Neural progenitor cell (in vitro differentiated cells): ENCODE measurements at regions not wholly inside any gene's neighbourhood (a gene's known extent, or its start where the extent isn't known, plus 50 kb on each side); places are given as distances from the start of the nearest gene placed in this dataset.

Source experiments
- DNase-seq: peaks from one replicate; pipeline ENCODE4 v3.0.0-alpha.2; 2016; ENCODE audit warnings: low spot score
- H2AFZ ChIP-seq: fragments of 200-600 bp; sonication (generic); replicated peaks from 2 replicates; pipeline ENCODE4 v1.6.1; 2016; ENCODE audit warnings: antibody characterized with exemption
- H3F3A ChIP-seq: fragments of 200-600 bp; sonication (generic); 2 replicates; pipeline ENCODE4 v1.6.1; 2016; ENCODE audit warnings: antibody characterized with exemption, low read depth
- H3K27ac ChIP-seq: fragments of 200-600 bp; sonication (generic); 2 replicates; pipeline ENCODE4 v1.5.1; 2016; ENCODE audit warnings: mild to moderate bottlenecking
- H3K27me3 ChIP-seq: fragments of 200-600 bp; sonication (generic); 2 replicates; pipeline ENCODE4 v1.6.1; 2016; ENCODE audit warnings: mild to moderate bottlenecking, moderate library complexity
- H3K36me3 ChIP-seq: fragments of 200-600 bp; sonication (generic); 2 replicates; pipeline ENCODE4 v1.5.1; 2016
- H3K4me1 ChIP-seq: fragments of 200-600 bp; sonication (generic); 2 replicates; pipeline ENCODE4 v1.6.1; 2016; ENCODE audit warnings: mixed run types
- H3K4me2 ChIP-seq: fragments of 200-600 bp; sonication (generic); 2 replicates; pipeline ENCODE4 v1.6.1; 2016
- H3K4me3 ChIP-seq: fragments of 200-600 bp; sonication (generic); 2 replicates; pipeline ENCODE4 v1.5.1; 2016
- H3K79me2 ChIP-seq: fragments of 200-600 bp; sonication (generic); 2 replicates; pipeline ENCODE4 v1.6.1; 2016; ENCODE audit warnings: low read depth
- H3K9ac ChIP-seq: fragments of 200-600 bp; sonication (generic); 2 replicates; pipeline ENCODE4 v1.6.1; 2016
- H3K9me3 ChIP-seq: fragments of 200-600 bp; sonication (generic); 2 replicates; pipeline ENCODE4 v1.5.1; 2016; ENCODE audit warnings: low read depth
- H4K20me1 ChIP-seq: fragments of 200-600 bp; sonication (generic); 2 replicates; pipeline ENCODE4 v1.6.1; 2016; ENCODE audit warnings: low read depth
- H3K27ac Mint-ChIP-seq: 3 replicates; pipeline ENCODE4 v1.8.0; 2021; ENCODE audit warnings: mixed read lengths
- H3K27me3 Mint-ChIP-seq: 2 replicates; pipeline ENCODE4 v1.8.0; 2022; ENCODE audit warnings: low read depth, mild to moderate bottlenecking, inconsistent platforms, moderate library complexity, mixed read lengths; ENCODE audit not compliant: insufficient read depth
- H3K36me3 Mint-ChIP-seq: 3 replicates; pipeline ENCODE4 v1.8.0; 2021; ENCODE audit warnings: mixed read lengths
- H3K4me1 Mint-ChIP-seq: 3 replicates; pipeline ENCODE4 v1.8.0; 2021; ENCODE audit warnings: mixed read lengths
- H3K4me3 Mint-ChIP-seq: 3 replicates; pipeline ENCODE4 v1.8.0; 2021; ENCODE audit warnings: mild to moderate bottlenecking, moderate library complexity, mixed read lengths
- H3K9me3 Mint-ChIP-seq: 3 replicates; pipeline ENCODE4 v1.8.0; 2020; ENCODE audit warnings: mixed read lengths
- CTCF ChIP-seq: fragments of 200-600 bp; sonication (generic); IDR thresholded peaks from 2 replicates; pipeline ENCODE4 v1.5.1; 2017; ENCODE audit warnings: antibody characterized with exemption, mild to moderate bottlenecking
- EZH2 ChIP-seq: fragments of 200-600 bp; sonication (generic); IDR thresholded peaks from 2 replicates; pipeline ENCODE4 v1.6.1; 2017; ENCODE audit warnings: antibody characterized with exemption, mild to moderate bottlenecking, moderate library complexity
- EZH2phosphoT487 ChIP-seq: fragments of 200-600 bp; sonication (generic); IDR thresholded peaks from 2 replicates; pipeline ENCODE4 v1.6.1; 2017; ENCODE audit warnings: antibody characterized with exemption

- Histone ChIP-seq H3K9ac (no peak overlapping the region), H3K4me1 (peaks cover 13% of the 10 kb centered on the region), H3K4me3 (no peak overlapping the region), H3K27ac (no peak overlapping the region), H2AFZ (no peak overlapping the region), H3K9me3 (no peaks in the 10 kb centered on the region), H3F3A (peaks cover 7% of the 10 kb centered on the region), H3K36me3 (no peaks in the 10 kb centered on the region), H4K20me1 (no peaks in the 10 kb centered on the region), H3K79me2 (no peaks in the 10 kb centered on the region), H3K4me2 (no peak overlapping the region), H3K27me3 (no peaks in the 10 kb centered on the region)
- no peak for DNase-seq
- Mint-ChIP-seq H3K27me3 (no peaks in the 10 kb centered on the region), H3K36me3 (no peaks in the 10 kb centered on the region), H3K4me1 (peaks cover 9% of the 10 kb centered on the region), H3K4me3 (no peak overlapping the region), H3K27ac (no peak overlapping the region), H3K9me3 (peaks cover 2% of the 10 kb centered on the region)
- TF ChIP-seq CTCF (no peak), EZH2 (no peak), EZH2phosphoT487 (no peak)
These were observed 376.9 kb downstream of the PPP3CA start for GRCh38 chr4:100970414-100970813.

GRCh38 chr4:100969925-100970324 is 377.4 kb downstream of the PPP3CA start:
- Histone ChIP-seq H3K36me3 (no peaks in the 10 kb centered on the region), H3K27me3 (no peaks in the 10 kb centered on the region), H3K79me2 (no peaks in the 10 kb centered on the region), H3K4me2 (no peak overlapping the region), H3K9me3 (no peaks in the 10 kb centered on the region), H2AFZ (no peak overlapping the region), H4K20me1 (no peaks in the 10 kb centered on the region), H3K4me3 (no peak overlapping the region), H3K4me1 (peaks cover 8% of the 10 kb centered on the region), H3F3A (peaks cover 2% of the 10 kb centered on the region), H3K27ac (no peak overlapping the region), H3K9ac (no peak overlapping the region)
- Mint-ChIP-seq H3K27me3 (no peaks in the 10 kb centered on the region), H3K4me1 (peaks cover 4% of the 10 kb centered on the region), H3K27ac (no peak overlapping the region), H3K36me3 (no peaks in the 10 kb centered on the region), H3K9me3 (peaks cover 2% of the 10 kb centered on the region), H3K4me3 (no peak overlapping the region)
- TF ChIP-seq CTCF (no peak), EZH2phosphoT487 (no peak), EZH2 (no peak)
- DNase-seq: no peak

- H3K27ac ChIP-seq: no peak overlapping the region
- H3K36me3 ChIP-seq: no peaks in the 10 kb centered on the region
- H3K4me1 ChIP-seq: no peaks in the 10 kb centered on the region
- H3K27me3 ChIP-seq: no peaks in the 10 kb centered on the region
- H3K9ac ChIP-seq: no peak overlapping the region
- H3K9me3 ChIP-seq: no peaks in the 10 kb centered on the region
- H4K20me1 ChIP-seq: no peaks in the 10 kb centered on the region
- no peaks in the 10 kb centered on the region for H3K27me3 Mint-ChIP-seq
- no peak overlapping the region for H3K4me3 ChIP-seq
- H3K36me3 Mint-ChIP-seq: no peaks in the 10 kb centered on the region
- TF ChIP-seq CTCF (no peak), EZH2 (no peak), EZH2phosphoT487 (no peak)
- no peak overlapping the region for H2AFZ ChIP-seq
- no peaks in the 10 kb centered on the region for H3F3A ChIP-seq
- no peaks in the 10 kb centered on the region for H3K79me2 ChIP-seq
- no peaks in the 10 kb centered on the region for H3K4me1 Mint-ChIP-seq
- H3K4me3 Mint-ChIP-seq: no peak overlapping the region
- H3K9me3 Mint-ChIP-seq: peaks cover 2% of the 10 kb centered on the region
- no peak overlapping the region for H3K4me2 ChIP-seq
- H3K27ac Mint-ChIP-seq: no peak overlapping the region
- DNase-seq: no peak
These were observed 379.3 kb downstream of the PPP3CA start for GRCh38 chr4:100968046-100968445.
